A549 (cell line): ENCODE measurements at regions not wholly inside any gene's neighbourhood (a gene's known extent, or its start where the extent isn't known, plus 50 kb on each side); places are given as distances from the start of the nearest gene placed in this dataset.

Experiments used
- CTCF ChIP-seq: fragments of >200 bp; sonication (Bioruptor Twin); formaldehyde crosslinking; IDR thresholded peaks from 3 replicates; pipeline ENCODE4 v1.5.1; 2016
- EP300 ChIP-seq, 2 experiments: fragments of >200 bp; sonication (Bioruptor Twin); formaldehyde crosslinking; IDR thresholded peaks; 2 replicates in 1 of 2; 3 replicates in 1 of 2; pipeline ENCODE4 v1.6.1; 2016 to 2017
- MAZ ChIP-seq: fragments of 150-350 bp; IDR thresholded peaks from 2 replicates; pipeline ENCODE4 v1.6.1; 2014; ENCODE audit warnings: antibody characterized with exemption, low read depth, low read length, borderline replicate concordance
- MYC ChIP-seq: IDR thresholded peaks from 2 replicates; pipeline ENCODE4 v1.6.1; 2012; ENCODE audit warnings: mild to moderate bottlenecking, inconsistent platforms, low read length, improper control_type of control experiment, borderline replicate concordance
- POLR2A ChIP-seq: IDR thresholded peaks from 2 replicates; pipeline ENCODE4 v1.6.1; 2012; ENCODE audit warnings: mild to moderate bottlenecking, low read length
- RARB ChIP-seq: fragments of 250-450 bp; sonication (Bioruptor Pico); IDR thresholded peaks from 2 replicates; pipeline ENCODE4 v1.8.0; 2021; ENCODE audit warnings: mild to moderate bottlenecking, moderate library complexity
- RCOR1 ChIP-seq: fragments of 150-350 bp; IDR thresholded peaks from 2 replicates; pipeline ENCODE4 v1.6.1; 2014; ENCODE audit warnings: antibody characterized with exemption, low read length, low read depth
- USF2 ChIP-seq: fragments of 450-650 bp; IDR thresholded peaks from 2 replicates; pipeline ENCODE4 v1.6.1; 2014; ENCODE audit warnings: antibody characterized with exemption

- TF ChIP-seq USF2 (no peak), CTCF (no peak), MYC (no peak), RCOR1 (no peak), RARB (no peak), EP300 (IDR thresholded peaks at IDR 0.05) (no peak), MAZ (no peak), POLR2A (no peak)
Observed at GRCh38 chrX:43003939-43004338, 226.0 kb upstream of the PPP1R2C start.
